ENCODE measurements at regions not wholly inside any gene's neighbourhood (a gene's known extent, or its start where the extent isn't known, plus 50 kb on each side); places are given as distances from the start of the nearest gene placed in this dataset.
"Not testable (repeated sequence)": the region's sequence is repeated elsewhere in the genome, so short reads cannot be mapped to it uniquely, and the experiment has no call there.

GRCh38 chr5:8561224-8561840, 692.4 kb downstream of the MTRR start:
- Histone ChIP-seq H3K4me3 (no peak overlapping the region), H3K9ac (ENCODE audit: insufficient read depth in 1 of 2, low read length in 2 of 2) (no peak overlapping the region), H3K9me3 (ENCODE audit: control insufficient read depth in 4 of 4, insufficient read depth in 3 of 4, low read length in 3 of 4) (no peaks in the 10 kb centered on the region), H3K36me3 (ENCODE audit: control insufficient read depth in 4 of 4, insufficient read depth in 4 of 4, low read length in 4 of 4) (no peaks in the 10 kb centered on the region), H3K27ac (ENCODE audit: low read depth in 1 of 2, low read length in 1 of 2) (no peak overlapping the region), H3K4me1 (ENCODE audit: control insufficient read depth in 5 of 5, insufficient read depth in 5 of 5, low read length in 5 of 5) (no peaks in the 10 kb centered on the region), H3K27me3 (ENCODE audit: control insufficient read depth in 3 of 3, insufficient read depth in 3 of 3, low read length in 2 of 3) (no peaks in the 10 kb centered on the region)
- no peak for TF ChIP-seq CTCF (IDR thresholded peaks at IDR 0.05; ENCODE audit: control extremely low read depth, extremely low read depth)
- DNase-seq (no peak), ATAC-seq (ENCODE audit: insufficient read depth, low FRiP score) (no peak)
- 76 to 82% methylated on average over 3 of the region's 3 CpGs for WGBS, 2 donors

DNA sequence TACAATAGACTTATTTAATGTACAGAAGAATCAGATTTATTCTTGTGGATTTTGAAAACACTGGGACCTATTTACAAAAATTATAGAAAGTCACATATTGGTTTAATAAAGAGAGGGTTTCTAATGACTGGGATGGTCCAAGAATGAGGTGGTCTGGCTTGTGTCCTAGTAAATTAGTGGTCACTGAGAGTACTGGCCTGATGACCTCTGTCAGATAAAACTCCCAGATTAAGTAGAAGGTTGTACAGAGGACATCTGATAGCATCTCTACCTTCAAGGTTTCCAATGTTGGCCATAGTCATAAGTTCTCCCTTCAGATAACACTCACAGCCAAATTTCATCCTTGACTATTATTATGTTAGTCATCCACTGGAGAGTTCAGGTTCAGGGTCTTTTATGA, 692.9 kb downstream of the MTRR start:
- no peak overlapping the region for H3K9ac ChIP-seq (ENCODE audit: insufficient read depth in 1 of 2, low read length in 2 of 2)
- DNase-seq = no peak
- no peak overlapping the region for H3K4me3 ChIP-seq
- no peaks in the 10 kb centered on the region for H3K36me3 ChIP-seq (ENCODE audit: control insufficient read depth in 4 of 4, insufficient read depth in 4 of 4, low read length in 4 of 4)
- TF ChIP-seq CTCF (IDR thresholded peaks at IDR 0.05; ENCODE audit: control extremely low read depth, extremely low read depth) = no peak
- peaks cover 0 to 2% (median 0%) of the 10 kb centered on the region in 4 donors for H3K9me3 ChIP-seq (ENCODE audit: control insufficient read depth in 4 of 4, insufficient read depth in 3 of 4, low read length in 3 of 4)
- no peaks in the 10 kb centered on the region for H3K4me1 ChIP-seq (ENCODE audit: control insufficient read depth in 5 of 5, insufficient read depth in 5 of 5, low read length in 5 of 5)
- H3K27ac ChIP-seq (ENCODE audit: low read depth in 1 of 2, low read length in 1 of 2) = no peak overlapping the region
- ATAC-seq (ENCODE audit: insufficient read depth, low FRiP score) = no peak
- no peaks in the 10 kb centered on the region for H3K27me3 ChIP-seq (ENCODE audit: control insufficient read depth in 3 of 3, insufficient read depth in 3 of 3, low read length in 2 of 3)

GRCh38 chr5:8563540-8563939, 694.6 kb downstream of the MTRR start:
- H3K27me3 ChIP-seq (ENCODE audit: control insufficient read depth in 3 of 3, insufficient read depth in 3 of 3, low read length in 2 of 3); H3K4me3 ChIP-seq; H3K9ac ChIP-seq (ENCODE audit: insufficient read depth in 1 of 2, low read length in 2 of 2); H3K9me3 ChIP-seq (ENCODE audit: control insufficient read depth in 4 of 4, insufficient read depth in 3 of 4, low read length in 3 of 4); H3K27ac ChIP-seq (ENCODE audit: low read depth in 1 of 2, low read length in 1 of 2); H3K36me3 ChIP-seq (ENCODE audit: control insufficient read depth in 4 of 4, insufficient read depth in 4 of 4, low read length in 4 of 4); DNase-seq; ATAC-seq (ENCODE audit: insufficient read depth, low FRiP score); H3K4me1 ChIP-seq (ENCODE audit: control insufficient read depth in 5 of 5, insufficient read depth in 5 of 5, low read length in 5 of 5): not testable (repeated sequence)
- 77 to 81% methylated on average over 5 to 6 of the region's 6 CpGs for WGBS, 2 donors

GRCh38 chr5:8568858-8569257, 699.9 kb downstream of the MTRR start:
- no peak overlapping the region for H3K4me3 ChIP-seq
- no peak for DNase-seq
- 67 to 77% methylated on average over 6 of the region's 6 CpGs for WGBS, 2 donors
- no peak for TF ChIP-seq CTCF (IDR thresholded peaks at IDR 0.05; ENCODE audit: control extremely low read depth, extremely low read depth)
- ATAC-seq (ENCODE audit: insufficient read depth, low FRiP score) = no peak
- peaks cover 0 to 1% (median 0%) of the 10 kb centered on the region in 5 donors for H3K4me1 ChIP-seq (ENCODE audit: control insufficient read depth in 5 of 5, insufficient read depth in 5 of 5, low read length in 5 of 5)
- no peaks in the 10 kb centered on the region for H3K36me3 ChIP-seq (ENCODE audit: control insufficient read depth in 4 of 4, insufficient read depth in 4 of 4, low read length in 4 of 4)
- H3K27ac ChIP-seq (ENCODE audit: low read depth in 1 of 2, low read length in 1 of 2) = no peak overlapping the region
- H3K27me3 ChIP-seq (ENCODE audit: control insufficient read depth in 3 of 3, insufficient read depth in 3 of 3, low read length in 2 of 3) = no peaks in the 10 kb centered on the region
- H3K9ac ChIP-seq (ENCODE audit: insufficient read depth in 1 of 2, low read length in 2 of 2) = no peak overlapping the region
- H3K9me3 ChIP-seq (ENCODE audit: control insufficient read depth in 4 of 4, insufficient read depth in 3 of 4, low read length in 3 of 4) = peaks cover 0 to 4% (median 0%) of the 10 kb centered on the region in 4 donors

Data from lung (tissue), 11 donors.